SK-N-SH treated with all-trans-retinoic acid at 6 μM for 48 hours (cell line): ENCODE measurements at regions not wholly inside any gene's neighbourhood (a gene's known extent, or its start where the extent isn't known, plus 50 kb on each side); places are given as distances from the start of the nearest gene placed in this dataset.

Source experiments
- ARNTL ChIP-seq: fragments of 450-650 bp; formaldehyde crosslinking; IDR thresholded peaks from 2 replicates; pipeline ENCODE4 v1.5.0; 2020; ENCODE audit warnings: low read depth, mild to moderate bottlenecking, moderate library complexity, borderline replicate concordance
- ESRRG ChIP-seq: fragments of 250-450 bp; sonication (Bioruptor Pico); IDR thresholded peaks from 2 replicates; pipeline ENCODE4 v1.6.1; 2021; ENCODE audit warnings: mild to moderate bottlenecking
- GLIS3 ChIP-seq: fragments of 250-450 bp; sonication (Bioruptor Pico); IDR thresholded peaks from 2 replicates; pipeline ENCODE4 v1.5.0; 2020; ENCODE audit warnings: mild to moderate bottlenecking, moderate library complexity
- ISL1 ChIP-seq: fragments of 250-450 bp; sonication (Bioruptor Pico); IDR thresholded peaks from 2 replicates; pipeline ENCODE4 v2.1.2; 2022; ENCODE audit warnings: mild to moderate bottlenecking, moderate library complexity
- PPARA ChIP-seq: fragments of 250-450 bp; sonication (Bioruptor Pico); IDR thresholded peaks from 2 replicates; pipeline ENCODE4 v1.5.0; 2020; ENCODE audit warnings: mild to moderate bottlenecking, borderline replicate concordance
- RARB ChIP-seq: fragments of 250-450 bp; sonication (Bioruptor Pico); IDR thresholded peaks from 2 replicates; pipeline ENCODE4 v1.8.0; 2021; ENCODE audit warnings: mild to moderate bottlenecking, moderate library complexity
- TOX ChIP-seq: fragments of 250-450 bp; sonication (Bioruptor Pico); IDR thresholded peaks from 2 replicates; pipeline ENCODE4 v1.8.0; 2021; ENCODE audit warnings: mild to moderate bottlenecking, moderate library complexity, borderline replicate concordance
- ZFP3 ChIP-seq: fragments of 250-450 bp; sonication (Bioruptor Pico); IDR thresholded peaks from 2 replicates; pipeline ENCODE4 v1.5.0; 2020; ENCODE audit warnings: mild to moderate bottlenecking, moderate library complexity
- ZFP30 ChIP-seq: fragments of 450-650 bp; formaldehyde crosslinking; IDR thresholded peaks from 2 replicates; pipeline ENCODE4 v1.5.0; 2022; ENCODE audit warnings: mild to moderate bottlenecking, moderate library complexity
- TF ChIP-seq, protein P1 (sequence below): fragments of 250-450 bp; sonication (Bioruptor Pico); IDR thresholded peaks from 2 replicates; pipeline ENCODE4 v1.8.0; 2020; ENCODE audit warnings: mild to moderate bottlenecking, moderate library complexity, borderline replicate concordance
- TF ChIP-seq, protein P2 (sequence below): fragments of 250-450 bp; sonication (Bioruptor Pico); IDR thresholded peaks from 2 replicates; pipeline ENCODE4 v1.5.1; 2020; ENCODE audit warnings: low read depth, mild to moderate bottlenecking, moderate library complexity
- TF ChIP-seq, protein P3 (sequence below): fragments of 250-450 bp; sonication (Bioruptor Pico); IDR thresholded peaks from 2 replicates; pipeline ENCODE4 v1.5.0; 2020; ENCODE audit warnings: mild to moderate bottlenecking, moderate library complexity

DNA sequence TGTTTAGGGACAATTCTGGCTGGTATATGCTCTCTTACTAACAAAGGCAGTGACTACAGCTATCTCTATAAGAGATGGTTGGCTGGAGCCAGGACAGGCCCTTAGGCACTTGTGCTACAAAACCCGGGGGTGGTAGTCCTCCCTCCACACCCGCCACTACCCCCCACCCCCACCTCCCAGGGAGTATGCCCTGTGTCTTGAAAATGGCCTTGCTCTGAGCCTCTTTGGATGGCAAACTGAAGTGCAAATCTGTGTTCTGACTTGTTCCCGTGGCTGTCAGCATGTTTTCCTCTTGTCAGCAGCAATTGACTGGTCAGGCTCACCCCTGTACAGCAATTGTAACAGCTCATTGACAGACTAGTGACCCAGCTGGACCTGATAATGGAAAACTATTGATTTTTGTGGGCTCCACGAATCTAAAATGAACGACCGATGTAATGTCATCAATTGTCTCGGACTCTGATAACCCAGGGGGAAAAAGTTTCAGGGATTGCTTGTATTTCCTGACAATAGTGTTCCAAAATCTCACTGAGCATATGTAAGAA is 139.4 kb upstream of the BARHL2 start:
- TF ChIP-seq ARNTL (no peak), ZFP30 (CRISPR knock-in tag) (no peak), ZFP3 (CRISPR knock-in tag) (no peak), RARB (CRISPR knock-in tag) (no peak), PPARA (CRISPR knock-in tag) (no peak), TOX (CRISPR knock-in tag) (no peak), ISL1 (no peak), GLIS3 (no peak), ESRRG (CRISPR knock-in tag) (no peak)
- TF ChIP-seq, protein P1, sequence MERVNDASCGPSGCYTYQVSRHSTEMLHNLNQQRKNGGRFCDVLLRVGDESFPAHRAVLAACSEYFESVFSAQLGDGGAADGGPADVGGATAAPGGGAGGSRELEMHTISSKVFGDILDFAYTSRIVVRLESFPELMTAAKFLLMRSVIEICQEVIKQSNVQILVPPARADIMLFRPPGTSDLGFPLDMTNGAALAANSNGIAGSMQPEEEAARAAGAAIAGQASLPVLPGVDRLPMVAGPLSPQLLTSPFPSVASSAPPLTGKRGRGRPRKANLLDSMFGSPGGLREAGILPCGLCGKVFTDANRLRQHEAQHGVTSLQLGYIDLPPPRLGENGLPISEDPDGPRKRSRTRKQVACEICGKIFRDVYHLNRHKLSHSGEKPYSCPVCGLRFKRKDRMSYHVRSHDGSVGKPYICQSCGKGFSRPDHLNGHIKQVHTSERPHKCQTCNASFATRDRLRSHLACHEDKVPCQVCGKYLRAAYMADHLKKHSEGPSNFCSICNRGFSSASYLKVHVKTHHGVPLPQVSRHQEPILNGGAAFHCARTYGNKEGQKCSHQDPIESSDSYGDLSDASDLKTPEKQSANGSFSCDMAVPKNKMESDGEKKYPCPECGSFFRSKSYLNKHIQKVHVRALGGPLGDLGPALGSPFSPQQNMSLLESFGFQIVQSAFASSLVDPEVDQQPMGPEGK (CRISPR knock-in tag) = no peak
- TF ChIP-seq, protein P2, sequence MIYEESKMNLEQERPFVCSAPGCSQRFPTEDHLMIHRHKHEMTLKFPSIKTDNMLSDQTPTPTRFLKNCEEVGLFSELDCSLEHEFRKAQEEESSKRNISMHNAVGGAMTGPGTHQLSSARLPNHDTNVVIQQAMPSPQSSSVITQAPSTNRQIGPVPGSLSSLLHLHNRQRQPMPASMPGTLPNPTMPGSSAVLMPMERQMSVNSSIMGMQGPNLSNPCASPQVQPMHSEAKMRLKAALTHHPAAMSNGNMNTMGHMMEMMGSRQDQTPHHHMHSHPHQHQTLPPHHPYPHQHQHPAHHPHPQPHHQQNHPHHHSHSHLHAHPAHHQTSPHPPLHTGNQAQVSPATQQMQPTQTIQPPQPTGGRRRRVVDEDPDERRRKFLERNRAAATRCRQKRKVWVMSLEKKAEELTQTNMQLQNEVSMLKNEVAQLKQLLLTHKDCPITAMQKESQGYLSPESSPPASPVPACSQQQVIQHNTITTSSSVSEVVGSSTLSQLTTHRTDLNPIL (CRISPR knock-in tag) = no peak
- TF ChIP-seq, protein P3, sequence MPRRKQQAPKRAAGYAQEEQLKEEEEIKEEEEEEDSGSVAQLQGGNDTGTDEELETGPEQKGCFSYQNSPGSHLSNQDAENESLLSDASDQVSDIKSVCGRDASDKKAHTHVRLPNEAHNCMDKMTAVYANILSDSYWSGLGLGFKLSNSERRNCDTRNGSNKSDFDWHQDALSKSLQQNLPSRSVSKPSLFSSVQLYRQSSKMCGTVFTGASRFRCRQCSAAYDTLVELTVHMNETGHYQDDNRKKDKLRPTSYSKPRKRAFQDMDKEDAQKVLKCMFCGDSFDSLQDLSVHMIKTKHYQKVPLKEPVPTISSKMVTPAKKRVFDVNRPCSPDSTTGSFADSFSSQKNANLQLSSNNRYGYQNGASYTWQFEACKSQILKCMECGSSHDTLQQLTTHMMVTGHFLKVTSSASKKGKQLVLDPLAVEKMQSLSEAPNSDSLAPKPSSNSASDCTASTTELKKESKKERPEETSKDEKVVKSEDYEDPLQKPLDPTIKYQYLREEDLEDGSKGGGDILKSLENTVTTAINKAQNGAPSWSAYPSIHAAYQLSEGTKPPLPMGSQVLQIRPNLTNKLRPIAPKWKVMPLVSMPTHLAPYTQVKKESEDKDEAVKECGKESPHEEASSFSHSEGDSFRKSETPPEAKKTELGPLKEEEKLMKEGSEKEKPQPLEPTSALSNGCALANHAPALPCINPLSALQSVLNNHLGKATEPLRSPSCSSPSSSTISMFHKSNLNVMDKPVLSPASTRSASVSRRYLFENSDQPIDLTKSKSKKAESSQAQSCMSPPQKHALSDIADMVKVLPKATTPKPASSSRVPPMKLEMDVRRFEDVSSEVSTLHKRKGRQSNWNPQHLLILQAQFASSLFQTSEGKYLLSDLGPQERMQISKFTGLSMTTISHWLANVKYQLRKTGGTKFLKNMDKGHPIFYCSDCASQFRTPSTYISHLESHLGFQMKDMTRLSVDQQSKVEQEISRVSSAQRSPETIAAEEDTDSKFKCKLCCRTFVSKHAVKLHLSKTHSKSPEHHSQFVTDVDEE = no peak
